Fibroblast of skin of scalp (primary cell): ENCODE measurements at regions not wholly inside any gene's neighbourhood (a gene's known extent, or its start where the extent isn't known, plus 50 kb on each side); places are given as distances from the start of the nearest gene placed in this dataset.
"Not testable (repeated sequence)": the region's sequence is repeated elsewhere in the genome, so short reads cannot be mapped to it uniquely, and the experiment has no call there.

ENCODE experiments used
- DNase-seq: peaks from one replicate; pipeline ENCODE4 v3.0.0-alpha.2; 2013

DNA sequence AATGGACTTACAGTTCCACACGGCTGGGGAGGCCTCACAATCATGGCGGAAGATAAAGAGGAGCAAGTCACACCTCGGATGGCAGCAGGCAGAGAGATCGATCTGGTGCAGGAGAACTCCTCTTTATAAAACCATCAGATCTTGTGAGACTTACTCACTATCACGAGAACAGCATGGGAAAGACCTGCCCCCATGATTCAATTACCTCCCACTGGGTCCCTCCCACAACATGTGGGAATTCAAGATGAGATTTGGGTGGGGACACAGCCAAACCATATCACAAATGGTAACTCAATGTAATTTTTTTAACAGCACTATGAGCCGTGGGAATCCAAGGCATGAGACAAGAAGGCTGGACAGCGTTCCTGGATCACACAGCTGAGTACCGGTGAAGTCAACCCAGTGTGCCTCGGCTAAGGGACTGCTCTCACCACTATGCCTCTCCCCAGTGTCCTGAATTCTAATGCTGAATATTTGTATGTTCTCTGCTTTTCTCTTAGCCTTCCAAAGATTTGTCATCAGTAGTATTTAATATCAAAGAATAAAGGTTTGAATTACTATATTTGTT lies 84.3 kb downstream of the IRS2 start:
- DNase-seq = not testable (repeated sequence)

DNA sequence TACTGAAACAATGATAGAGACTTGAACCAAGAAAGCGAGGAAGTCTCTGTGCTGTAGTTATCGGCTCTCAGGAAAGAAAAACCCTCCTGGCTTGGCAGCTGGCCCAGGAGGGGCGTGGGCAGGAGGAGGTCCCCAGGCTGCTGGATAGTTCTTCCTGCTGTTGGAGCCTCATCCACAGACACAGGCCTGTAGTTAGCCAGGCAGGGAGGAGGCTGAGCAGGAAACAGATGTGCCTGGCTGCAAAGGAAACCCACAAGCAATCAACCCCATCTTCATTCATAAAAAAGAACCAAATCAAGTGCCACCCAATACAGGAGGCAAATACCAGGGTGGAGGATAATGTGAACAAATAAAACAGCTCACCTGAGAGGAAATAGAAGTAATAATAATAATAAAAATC lies 86.2 kb downstream of the IRS2 start:
- peak; percentile 53 for DNase-seq

DNA sequence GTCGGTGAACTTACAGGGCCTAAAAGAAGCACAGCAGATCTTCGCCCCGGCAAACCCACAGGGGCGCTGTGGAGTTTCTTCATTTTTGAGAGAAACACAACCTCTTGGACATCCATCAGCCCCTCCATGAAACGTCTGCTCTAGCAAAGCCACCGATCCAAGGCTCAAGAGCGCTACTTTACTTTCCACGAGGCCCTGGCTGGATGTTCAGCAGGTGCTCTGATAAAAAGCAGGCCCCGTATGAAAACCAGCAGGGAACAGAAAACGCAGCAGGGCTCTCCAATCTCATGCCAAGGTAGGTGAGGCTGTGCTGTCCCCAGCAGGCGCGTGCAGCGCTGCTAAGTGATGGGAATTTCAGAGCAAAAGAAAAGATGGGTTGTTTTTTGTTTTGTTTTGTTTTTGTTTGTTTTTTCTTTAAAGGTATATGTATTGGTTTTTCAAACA lies 86.7 kb downstream of the IRS2 start:
- DNase-seq = no peak

DNA sequence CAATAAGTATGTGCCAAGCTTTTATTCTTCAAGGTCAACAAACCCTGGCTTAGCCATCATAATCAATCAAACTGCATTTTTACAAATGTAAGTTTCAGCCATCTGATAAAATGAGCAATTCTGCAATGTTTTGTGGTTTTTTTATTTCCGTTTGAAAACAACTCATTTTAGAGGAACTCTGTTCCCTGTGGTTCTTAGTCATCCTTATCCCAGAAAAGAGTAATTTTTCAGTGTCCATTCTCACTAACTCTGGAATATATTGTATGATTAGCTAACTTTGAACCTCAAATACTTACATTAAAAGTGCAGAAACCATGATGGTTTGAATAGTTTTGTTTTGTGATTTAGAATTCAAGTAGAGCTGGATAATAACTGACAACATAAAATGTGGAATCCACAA lies 87.6 kb downstream of the IRS2 start:
- peak; percentile 79 for DNase-seq

DNA sequence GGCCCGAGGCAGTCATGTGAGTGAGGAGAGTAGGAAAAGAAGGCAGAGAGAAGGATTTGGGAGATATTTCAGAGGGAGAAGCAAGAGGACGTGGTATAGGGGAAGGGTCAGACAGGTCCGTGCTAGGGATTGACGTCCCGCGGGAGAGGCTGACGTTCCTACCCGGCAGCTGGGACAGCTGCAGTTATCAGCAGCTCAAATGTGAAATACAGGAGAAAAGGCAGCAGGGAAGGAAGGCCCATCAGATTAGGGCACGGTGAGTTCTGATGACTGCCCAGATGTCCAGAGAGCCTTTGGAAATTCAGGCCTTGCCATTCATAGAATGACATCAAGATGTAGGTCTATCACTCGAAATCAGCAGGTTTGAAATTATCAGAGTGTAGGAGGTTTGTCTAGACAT lies 88.4 kb downstream of the IRS2 start:
- DNase-seq = no peak

DNA sequence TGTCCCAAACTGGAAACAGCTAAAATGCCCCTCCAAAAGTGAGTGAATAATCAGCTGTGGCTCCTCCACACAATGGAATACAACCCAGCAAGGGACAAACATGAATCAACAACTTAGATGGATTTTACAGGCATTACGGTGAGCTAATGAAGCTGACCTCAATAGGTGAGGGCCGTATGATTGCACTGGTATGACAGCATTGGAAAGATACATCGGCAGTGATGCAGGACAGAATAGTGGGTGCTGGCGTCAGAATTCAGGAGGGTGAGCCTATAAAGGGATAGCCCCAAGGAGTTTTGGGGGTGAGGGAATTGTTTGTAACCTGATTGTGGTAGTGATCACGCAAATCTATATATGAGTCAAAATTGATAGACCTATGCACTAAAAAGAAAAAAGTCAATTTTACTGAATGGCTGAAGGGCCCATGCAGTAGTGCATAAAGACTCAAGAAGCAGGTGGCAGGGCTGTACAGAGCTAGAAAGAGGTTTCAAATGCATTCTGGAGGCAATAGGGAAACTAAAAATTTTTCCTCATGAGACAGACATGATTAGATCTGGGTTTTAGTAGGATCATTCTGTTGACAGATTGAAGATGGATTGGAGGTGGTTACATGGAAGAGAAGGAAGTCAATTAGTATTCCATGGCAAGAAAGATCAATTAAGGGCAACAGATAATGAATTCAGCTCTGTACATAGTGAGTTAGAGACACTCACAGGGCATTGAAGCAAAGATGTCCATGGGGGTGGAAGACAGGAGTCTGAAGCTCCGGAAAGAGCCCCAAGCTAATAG lies 90.8 kb downstream of the IRS2 start:
- DNase-seq = no peak

DNA sequence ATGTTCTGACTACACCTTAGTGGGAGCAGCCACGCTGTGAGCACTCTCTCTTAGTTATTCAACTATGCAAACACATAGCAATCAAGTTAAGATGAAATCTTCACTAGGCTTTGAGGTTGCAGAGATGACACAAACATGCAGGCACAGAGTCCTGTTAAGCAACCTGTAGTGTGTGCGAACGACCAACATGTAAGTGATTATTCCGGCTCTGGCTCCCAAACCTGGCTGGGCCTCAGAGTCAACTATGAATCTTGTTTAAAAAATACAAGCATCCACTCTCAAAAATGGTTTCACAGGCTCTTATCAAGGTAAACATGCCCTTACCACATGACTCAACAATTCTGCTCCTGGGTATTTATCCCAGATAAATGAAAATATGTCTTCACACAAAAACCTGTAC lies 91.4 kb downstream of the IRS2 start:
- DNase-seq = no peak

DNA sequence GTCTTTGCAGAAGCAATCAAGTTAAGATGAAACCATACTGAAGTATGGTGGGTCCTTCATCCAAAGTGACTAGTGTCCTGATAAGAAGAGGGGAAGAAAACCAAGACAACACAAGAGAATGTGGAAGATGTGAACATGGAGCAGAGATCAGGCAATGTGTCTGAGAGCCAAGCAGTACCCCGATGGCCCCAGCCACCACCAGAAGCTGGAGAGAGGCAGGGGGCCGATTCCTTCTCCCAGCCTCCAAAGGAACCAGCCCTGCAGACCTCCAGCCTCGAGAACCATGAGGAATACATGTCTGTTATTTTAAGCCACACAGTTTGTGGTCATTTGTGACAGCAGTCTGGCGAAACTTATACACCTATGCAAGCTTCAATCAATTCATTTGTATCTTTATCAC lies 93.2 kb downstream of the IRS2 start:
- no peak for DNase-seq

DNA sequence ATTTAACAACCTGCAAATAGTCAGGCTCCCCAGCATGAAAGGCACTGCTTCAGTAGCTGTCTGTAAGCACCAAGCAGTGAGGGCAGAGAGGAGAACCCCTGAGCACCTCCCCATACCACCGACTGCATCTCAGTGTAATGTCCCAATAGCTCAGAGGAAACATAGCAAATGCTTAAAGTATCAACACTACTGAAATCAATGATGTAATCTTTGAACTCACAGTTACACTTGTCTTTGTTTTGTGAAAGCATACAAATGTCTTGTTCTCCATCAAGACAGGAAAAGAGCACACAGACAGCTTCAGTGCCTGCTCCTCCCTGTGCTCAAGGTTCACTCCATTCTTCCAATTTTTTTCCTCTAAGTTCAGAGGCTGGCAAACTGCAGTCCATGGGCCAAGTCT lies 94.7 kb downstream of the IRS2 start:
- DNase-seq = no peak

DNA sequence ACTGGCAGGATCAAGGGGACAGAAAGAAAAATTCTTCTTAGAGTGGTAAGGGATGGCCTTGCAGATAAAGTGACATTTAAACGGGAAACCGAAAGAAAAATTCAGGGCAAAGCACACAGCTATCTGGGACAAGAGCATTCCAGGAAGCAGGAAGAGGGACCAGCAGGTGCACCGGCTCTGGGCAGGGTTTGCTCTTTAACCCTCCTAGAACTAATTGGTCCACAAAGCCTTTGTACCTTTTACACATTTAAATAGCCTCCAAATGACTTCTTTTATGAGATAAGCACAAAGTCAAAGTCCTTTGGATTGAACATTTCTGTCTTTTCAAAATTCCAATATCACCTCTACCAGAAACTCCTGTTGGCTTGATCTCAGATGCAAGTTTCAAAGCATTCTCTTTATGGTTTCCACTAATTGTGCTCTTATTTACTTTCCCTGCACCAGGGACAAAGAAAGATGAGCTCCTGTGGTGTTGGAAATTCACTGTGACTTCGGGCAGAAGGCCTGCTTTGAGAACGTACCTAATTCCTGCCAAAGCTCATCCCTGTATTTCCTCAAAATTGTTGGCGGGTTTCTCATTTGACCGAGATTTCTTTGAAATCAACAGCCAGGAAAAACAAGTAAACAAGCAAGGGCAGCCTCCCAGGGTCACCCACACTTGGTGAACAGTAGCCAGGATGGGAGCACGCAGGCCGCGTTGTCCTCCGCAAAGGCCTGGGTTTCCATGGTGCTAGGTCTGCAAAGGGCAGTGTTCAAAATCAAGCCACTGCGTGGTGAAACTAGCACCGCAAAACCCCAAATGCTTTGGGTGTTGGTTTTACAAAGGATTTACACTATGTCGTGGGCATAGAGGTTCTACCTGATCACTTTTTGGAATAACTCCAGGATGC lies 98.6 kb downstream of the IRS2 start:
- no peak for DNase-seq

DNA sequence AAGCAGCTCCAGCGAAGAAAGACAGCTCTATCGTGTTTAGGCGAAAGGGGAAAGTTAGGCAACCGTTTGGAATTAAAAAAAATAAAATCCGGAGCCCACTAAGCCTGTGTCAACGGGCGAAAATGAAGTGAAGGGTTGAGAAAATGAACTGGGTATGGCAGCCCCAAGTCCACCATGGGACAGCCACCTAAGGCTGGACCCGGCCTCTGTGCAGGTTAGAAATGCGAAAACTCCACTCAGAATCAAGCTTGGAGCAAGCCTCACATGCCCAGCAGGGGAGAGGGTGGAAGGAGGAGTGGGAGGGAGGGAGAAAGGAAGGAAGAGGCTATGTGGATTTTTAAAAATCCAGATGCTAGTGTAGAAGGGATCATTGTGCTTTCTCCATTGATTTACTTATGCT lies 101.2 kb downstream of the IRS2 start:
- DNase-seq = peak; percentile 2

DNA sequence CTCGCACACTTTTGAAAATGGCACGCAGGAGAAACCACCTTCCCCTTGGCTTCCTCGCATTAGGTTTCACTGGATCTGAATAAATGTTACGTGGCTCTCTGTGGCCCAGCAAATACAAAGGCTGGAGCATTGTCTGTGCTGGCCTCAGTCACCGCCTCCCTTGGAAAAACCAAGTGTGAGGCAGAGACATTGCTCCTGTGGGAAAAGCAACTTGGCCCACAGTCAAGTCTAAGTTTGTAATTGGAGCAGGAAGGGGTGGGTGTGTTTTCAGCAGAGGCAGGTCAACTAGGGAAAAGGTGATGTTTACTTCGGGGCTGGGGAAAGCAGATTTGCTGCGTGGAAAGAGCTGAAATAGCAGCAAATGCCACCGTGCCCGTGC lies 101.6 kb downstream of the IRS2 start:
- peak; percentile 11 for DNase-seq

DNA sequence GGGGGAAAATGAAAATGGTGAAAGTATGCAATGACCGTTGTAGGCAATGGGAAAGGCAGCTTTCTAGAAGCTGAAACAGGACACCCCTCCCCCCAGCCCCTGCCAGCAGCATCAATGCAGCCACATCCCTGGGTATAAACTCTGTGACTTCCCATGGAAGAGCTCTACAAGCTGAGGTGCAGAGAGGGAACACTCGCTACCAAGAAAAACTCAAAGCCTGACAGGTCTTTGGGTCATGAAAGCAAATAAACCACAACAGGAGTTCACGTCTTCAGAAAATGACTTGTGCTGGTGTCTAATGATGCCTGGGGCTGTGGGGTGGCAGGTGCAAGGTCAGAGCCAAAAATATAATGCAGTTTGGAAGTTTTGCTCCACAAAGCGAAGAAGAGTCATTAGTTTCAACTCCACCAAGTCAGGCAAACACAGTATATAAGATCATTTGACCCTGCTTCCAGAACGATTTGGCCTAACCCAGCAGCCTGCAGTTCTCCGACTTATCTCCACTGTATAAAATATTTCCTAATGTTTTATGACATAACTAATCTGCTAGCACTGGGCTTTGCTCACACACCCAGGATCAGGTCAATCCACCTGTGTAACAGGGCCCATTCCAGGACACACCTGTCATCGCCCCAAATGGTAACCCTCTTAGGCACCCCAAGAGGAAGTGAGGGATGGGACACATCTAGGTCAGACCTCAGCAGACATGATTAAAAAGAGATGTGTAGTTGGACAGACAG lies 102.1 kb downstream of the IRS2 start:
- no peak for DNase-seq

DNA sequence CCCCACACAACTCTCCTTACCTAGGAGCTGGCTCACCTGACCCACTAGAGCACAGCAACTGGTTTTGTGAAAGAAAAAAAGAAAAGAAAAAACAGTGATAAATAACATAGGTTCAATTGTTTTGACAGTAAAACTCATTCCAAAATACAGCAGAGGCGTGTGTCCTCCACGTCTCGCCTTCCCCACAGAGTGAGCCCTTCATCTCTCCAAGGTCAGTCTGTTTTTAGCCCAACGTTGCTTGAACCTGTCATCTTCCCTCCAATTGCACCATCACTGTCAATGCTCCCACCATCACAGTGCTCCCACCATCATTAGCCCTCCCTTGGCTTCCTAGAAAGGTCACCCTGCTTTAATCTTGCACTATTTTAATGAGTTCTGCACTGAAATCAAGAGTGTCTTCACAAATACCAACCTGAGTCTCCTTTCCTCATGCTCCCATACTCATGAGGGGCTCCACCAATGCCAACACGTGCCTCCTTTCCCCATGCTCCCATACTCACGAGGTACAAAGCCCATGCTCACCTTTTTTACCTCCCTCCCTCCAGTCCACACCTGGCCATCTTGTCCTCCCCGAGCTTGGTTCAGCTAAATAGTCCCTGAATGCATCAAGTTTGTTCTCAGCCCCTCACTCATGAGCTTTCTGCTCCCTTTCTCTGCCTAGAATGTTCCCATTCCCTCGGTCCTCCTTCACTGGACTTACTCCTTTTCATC lies 103.7 kb downstream of the IRS2 start:
- no peak for DNase-seq

DNA sequence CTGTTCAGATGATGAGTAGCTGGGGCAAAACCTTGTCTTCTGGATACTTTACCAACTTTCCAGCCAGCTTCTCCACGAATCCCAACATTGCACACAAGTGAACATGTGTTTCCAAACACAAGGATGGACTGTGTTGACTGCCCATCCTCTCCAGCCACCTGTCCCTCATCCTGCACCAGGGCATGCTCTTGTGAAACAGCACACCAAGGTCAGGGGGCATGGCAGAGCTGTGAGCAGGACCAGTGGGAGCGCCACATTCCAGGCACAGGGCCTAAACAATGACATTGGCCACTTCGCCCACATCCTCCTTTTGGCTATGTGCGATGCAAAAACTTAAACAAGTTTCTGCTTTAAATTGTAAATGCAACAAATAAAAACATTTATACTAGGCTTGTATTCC lies 105.5 kb downstream of the IRS2 start:
- DNase-seq = no peak

DNA sequence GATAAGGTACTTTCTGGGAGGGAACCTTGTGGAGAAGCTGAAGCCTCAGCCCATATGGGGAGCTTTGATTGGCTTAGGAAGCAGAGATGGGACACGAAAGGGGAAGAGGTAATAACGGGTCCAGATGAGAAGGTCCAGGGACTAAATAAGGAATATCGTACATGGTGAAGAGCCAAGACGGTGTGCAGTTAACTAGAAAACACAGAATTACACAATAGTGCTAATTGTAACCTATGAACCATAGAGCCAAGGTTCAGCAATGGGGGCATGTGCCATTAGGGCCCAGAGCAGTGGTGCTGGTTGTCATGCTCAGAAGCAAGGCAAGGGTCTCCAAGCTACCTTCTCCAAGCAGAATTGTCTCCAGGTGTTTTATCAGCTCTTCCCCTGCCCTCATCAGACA lies 106.1 kb downstream of the IRS2 start:
- no peak for DNase-seq

DNA sequence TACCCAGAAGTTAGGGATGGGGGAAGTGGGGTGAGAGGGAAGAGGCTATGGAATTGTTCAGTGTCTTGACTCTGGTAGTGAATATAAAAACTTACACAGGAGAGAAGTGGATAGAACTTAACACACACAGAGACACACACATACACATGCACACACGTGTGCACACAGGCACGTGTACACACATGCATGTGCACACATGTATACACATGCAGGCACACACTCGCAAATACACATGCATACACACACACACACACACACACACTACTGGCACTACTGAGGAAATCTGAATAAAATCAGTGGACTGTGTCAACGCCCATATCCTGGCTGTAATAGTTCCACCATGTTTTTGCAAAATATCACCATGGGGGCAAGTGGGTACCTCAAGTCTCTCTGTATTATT lies 107.9 kb downstream of the IRS2 start:
- DNase-seq = no peak

DNA sequence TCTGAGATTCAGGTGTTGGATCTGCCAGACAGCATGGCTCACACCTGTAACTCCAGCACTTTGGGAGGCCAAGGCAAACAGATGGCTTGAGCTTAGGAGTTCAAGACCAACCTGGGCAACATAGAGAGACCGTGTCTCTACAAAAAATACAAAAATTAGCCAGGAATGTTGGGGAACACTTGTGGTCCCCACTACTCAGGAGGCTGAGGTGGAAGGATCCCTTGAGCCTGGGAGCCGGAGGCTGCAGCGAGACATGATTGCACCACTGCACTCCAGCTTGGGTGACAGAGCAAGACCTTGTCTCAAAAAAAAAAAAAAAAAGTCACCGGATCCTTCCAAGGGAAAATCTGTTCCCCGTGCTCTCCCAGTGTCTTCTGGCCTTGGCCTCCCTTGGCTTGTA lies 109.2 kb downstream of the IRS2 start:
- no peak for DNase-seq

DNA sequence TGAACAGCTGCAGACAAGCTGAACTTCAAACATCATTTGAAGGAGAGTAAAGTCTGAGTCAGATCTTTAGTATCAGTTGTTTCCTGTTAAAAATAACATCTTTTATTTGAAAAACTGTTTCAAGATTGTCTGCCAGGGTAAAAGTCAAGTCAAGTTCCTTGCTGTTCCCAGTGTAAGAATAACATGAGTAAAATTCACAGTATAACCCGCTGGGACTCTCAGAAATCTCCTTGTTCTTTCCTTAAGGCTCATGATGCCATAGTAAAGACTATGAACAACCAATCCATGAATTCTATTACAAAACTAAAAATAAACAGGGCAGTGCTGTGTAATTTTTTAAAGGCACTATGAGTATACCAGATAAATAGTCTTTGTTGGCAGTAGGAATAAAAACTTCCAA lies 112.9 kb downstream of the IRS2 start:
- DNase-seq = peak; percentile 6

DNA sequence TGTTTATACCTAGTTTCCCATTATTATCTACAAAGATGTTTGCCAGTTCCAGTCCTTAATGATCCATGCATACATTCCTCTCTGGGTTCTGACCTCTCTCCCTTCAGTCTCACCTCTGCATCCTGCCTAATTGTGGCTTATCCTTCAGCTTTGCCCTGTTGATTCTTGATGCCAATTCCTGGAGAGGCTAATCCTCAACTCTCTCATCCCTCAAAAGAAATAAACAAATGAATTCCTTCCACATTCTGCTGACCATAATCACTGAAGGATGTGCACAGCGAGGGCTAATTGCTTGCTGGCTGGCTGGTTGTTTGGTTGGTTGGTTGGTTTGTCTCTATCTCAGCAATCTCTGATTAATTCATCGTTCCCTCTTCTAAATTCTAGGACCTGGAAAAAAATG lies 113.8 kb downstream of the IRS2 start:
- no peak for DNase-seq

DNA sequence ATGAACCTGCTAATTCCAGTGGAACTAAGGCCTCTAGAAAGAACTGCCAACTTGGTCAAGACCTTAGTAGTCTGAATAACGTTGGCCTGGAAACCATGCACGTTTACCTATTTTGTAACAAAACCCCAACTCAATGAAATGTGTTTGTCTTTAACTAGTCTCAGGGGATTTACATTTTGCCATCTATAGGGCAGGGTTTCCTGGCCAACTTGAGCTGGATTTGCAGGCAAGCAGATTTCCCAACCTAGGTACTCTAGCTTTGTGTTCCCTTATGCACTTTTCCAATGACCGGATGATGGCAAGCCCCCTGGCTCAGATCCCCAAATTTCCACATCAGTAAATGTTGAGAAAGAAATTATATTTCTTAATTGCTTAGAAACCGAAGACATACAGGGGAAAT lies 114.5 kb downstream of the IRS2 start:
- no peak for DNase-seq

DNA sequence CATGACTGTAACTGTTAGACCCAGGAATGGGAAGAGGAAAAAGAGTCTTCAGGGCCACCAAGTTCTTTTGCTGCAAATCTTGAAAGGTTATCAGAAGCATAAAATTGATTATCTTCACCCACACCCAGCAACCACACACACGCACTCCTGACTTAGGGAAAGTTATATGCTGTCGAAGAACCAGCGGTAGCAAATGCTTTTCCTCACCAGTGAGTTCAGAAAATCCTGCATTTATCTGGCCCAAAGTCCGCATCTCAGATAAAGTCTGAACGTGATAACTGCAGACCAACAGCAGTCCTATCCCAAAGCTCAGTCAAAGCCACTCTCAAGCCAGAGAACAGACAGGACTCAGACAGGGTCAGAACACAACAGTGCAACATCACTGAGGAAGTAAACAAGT lies 115.6 kb downstream of the IRS2 start:
- no peak for DNase-seq
